Muscle layer of duodenum (tissue), 2 donors: ENCODE measurements at regions not wholly inside any gene's neighbourhood (a gene's known extent, or its start where the extent isn't known, plus 50 kb on each side); places are given as distances from the start of the nearest gene placed in this dataset.
"Not testable (repeated sequence)": the region's sequence is repeated elsewhere in the genome, so short reads cannot be mapped to it uniquely, and the experiment has no call there.

ENCODE experiments used
- H3K27ac ChIP-seq: one replicate; pipeline ENCODE4 v1.7.0; 2013; ENCODE audit warnings: mild to moderate bottlenecking, low read length
- H3K27me3 ChIP-seq: one replicate; pipeline ENCODE4 v1.7.0; 2013; ENCODE audit warnings: low read depth, mild to moderate bottlenecking, control low read depth, low read length
- H3K36me3 ChIP-seq, 2 donors: one replicate each; pipeline ENCODE4 v1.7.0; 2013; ENCODE audit warnings: low read length in 2 of 2, control low read depth in 1 of 2, mild to moderate bottlenecking in 1 of 2; ENCODE audit not compliant: insufficient read depth in 2 of 2, control insufficient read depth in 1 of 2
- H3K4me1 ChIP-seq, 2 donors: one replicate each; pipeline ENCODE4 v1.7.0; 2013; ENCODE audit warnings: low read length in 2 of 2, mild to moderate bottlenecking in 2 of 2, control low read depth in 1 of 2, moderate library complexity in 1 of 2; ENCODE audit not compliant: insufficient read depth in 2 of 2, control insufficient read depth in 1 of 2
- H3K4me3 ChIP-seq, 2 donors: one replicate each; pipeline ENCODE4 v1.7.0; 2013; ENCODE audit warnings: low read length in 2 of 2, low read depth in 1 of 2, mild to moderate bottlenecking in 1 of 2
- H3K9me3 ChIP-seq, 2 donors: one replicate each; pipeline ENCODE4 v1.7.0; 2013; ENCODE audit warnings: low read length in 2 of 2, control low read depth in 1 of 2, mild to moderate bottlenecking in 1 of 2; ENCODE audit not compliant: control insufficient read depth in 1 of 2
- donor health status: healthy.

GRCh38 chr6:85143676-85144075, 306.2 kb upstream of the NT5E start:
- Histone ChIP-seq H3K9me3 (peaks cover 0 to 4% of the 10 kb centered on the region in 2 donors), H3K4me1 (no peaks in the 10 kb centered on the region), H3K27me3 (no peaks in the 10 kb centered on the region), H3K4me3 (no peak overlapping the region), H3K36me3 (no peaks in the 10 kb centered on the region), H3K27ac (no peak overlapping the region)

GRCh38 chr6:85137865-85138264, 312.0 kb upstream of the NT5E start:
- H3K9me3 ChIP-seq = no peaks in the 10 kb centered on the region

GRCh38 chr6:85136310-85136709, 313.6 kb upstream of the NT5E start:
- H3K27ac ChIP-seq = no peak overlapping the region
- H3K9me3 ChIP-seq = no peaks in the 10 kb centered on the region
- no peaks in the 10 kb centered on the region for H3K27me3 ChIP-seq
- no peak overlapping the region for H3K4me3 ChIP-seq
- no peaks in the 10 kb centered on the region for H3K4me1 ChIP-seq
- no peaks in the 10 kb centered on the region for H3K36me3 ChIP-seq

More at GRCh38 chr6:85137865-85138264, 312.0 kb upstream of the NT5E start:
- H3K27me3 ChIP-seq = no peaks in the 10 kb centered on the region
- H3K27ac ChIP-seq = no peak overlapping the region
- H3K4me3 ChIP-seq = no peak overlapping the region
- no peaks in the 10 kb centered on the region for H3K36me3 ChIP-seq
- no peaks in the 10 kb centered on the region for H3K4me1 ChIP-seq

- Histone ChIP-seq H3K36me3 (no peaks in the 10 kb centered on the region), H3K4me3 (no peak overlapping the region), H3K4me1 (no peaks in the 10 kb centered on the region), H3K27ac (no peak overlapping the region), H3K27me3 (no peaks in the 10 kb centered on the region), H3K9me3 (no peaks in the 10 kb centered on the region)
These were observed 314.3 kb upstream of the NT5E start for GRCh38 chr6:85135376-85136094.

GRCh38 chr6:85134172-85134571, 315.7 kb upstream of the NT5E start:
- H3K27me3 ChIP-seq = no peaks in the 10 kb centered on the region
- H3K4me1 ChIP-seq = no peaks in the 10 kb centered on the region
- no peak overlapping the region for H3K27ac ChIP-seq
- no peak overlapping the region for H3K4me3 ChIP-seq
- H3K36me3 ChIP-seq = no peaks in the 10 kb centered on the region
- no peaks in the 10 kb centered on the region for H3K9me3 ChIP-seq

- H3K4me1 ChIP-seq = no peaks in the 10 kb centered on the region
- no peak overlapping the region for H3K27ac ChIP-seq
- no peaks in the 10 kb centered on the region for H3K27me3 ChIP-seq
- H3K36me3 ChIP-seq = no peaks in the 10 kb centered on the region
- H3K9me3 ChIP-seq = no peaks in the 10 kb centered on the region
- no peak overlapping the region for H3K4me3 ChIP-seq
These were observed 317.8 kb upstream of the NT5E start for GRCh38 chr6:85132091-85132490.

- Histone ChIP-seq H3K36me3 (no peaks in the 10 kb centered on the region), H3K4me1 (no peaks in the 10 kb centered on the region), H3K9me3 (no peaks in the 10 kb centered on the region), H3K27me3 (no peaks in the 10 kb centered on the region), H3K4me3 (no peak overlapping the region), H3K27ac (no peak overlapping the region)
These were observed 319.1 kb upstream of the NT5E start for GRCh38 chr6:85130743-85131142.

GRCh38 chr6:85129881-85130280, 320.0 kb upstream of the NT5E start:
- Histone ChIP-seq H3K4me3 (no peak overlapping the region), H3K27me3 (no peaks in the 10 kb centered on the region), H3K36me3 (no peaks in the 10 kb centered on the region), H3K4me1 (no peaks in the 10 kb centered on the region), H3K27ac (no peak overlapping the region), H3K9me3 (no peaks in the 10 kb centered on the region)

- H3K27ac ChIP-seq = no peak overlapping the region
- no peaks in the 10 kb centered on the region for H3K36me3 ChIP-seq
- no peak overlapping the region for H3K4me3 ChIP-seq
- H3K9me3 ChIP-seq = no peaks in the 10 kb centered on the region
- no peaks in the 10 kb centered on the region for H3K4me1 ChIP-seq
- no peaks in the 10 kb centered on the region for H3K27me3 ChIP-seq
These were observed 321.1 kb upstream of the NT5E start for GRCh38 chr6:85128781-85129180.

- H3K4me1 ChIP-seq, H3K27ac ChIP-seq, H3K4me3 ChIP-seq, H3K36me3 ChIP-seq, H3K9me3 ChIP-seq, H3K27me3 ChIP-seq: not testable (repeated sequence)
These were observed 321.6 kb upstream of the NT5E start for GRCh38 chr6:85128256-85128655.

GRCh38 chr6:85127696-85128243, 322.1 kb upstream of the NT5E start:
- Histone ChIP-seq H3K9me3 (no peaks in the 10 kb centered on the region), H3K27me3 (no peaks in the 10 kb centered on the region), H3K36me3 (no peaks in the 10 kb centered on the region)

GRCh38 chr6:85127168-85127498, 322.8 kb upstream of the NT5E start:
- no peaks in the 10 kb centered on the region for H3K9me3 ChIP-seq
- H3K4me3 ChIP-seq = no peak overlapping the region
- H3K27me3 ChIP-seq = no peaks in the 10 kb centered on the region
- H3K27ac ChIP-seq = no peak overlapping the region
- H3K4me1 ChIP-seq = no peaks in the 10 kb centered on the region
- H3K36me3 ChIP-seq = no peaks in the 10 kb centered on the region

More at GRCh38 chr6:85127696-85128243, 322.1 kb upstream of the NT5E start:
- H3K27ac ChIP-seq = no peak overlapping the region
- no peak overlapping the region for H3K4me3 ChIP-seq
- H3K4me1 ChIP-seq = no peaks in the 10 kb centered on the region
